GM12874 (cell line): ENCODE measurements at regions not wholly inside any gene's neighbourhood (a gene's known extent, or its start where the extent isn't known, plus 50 kb on each side); places are given as distances from the start of the nearest gene placed in this dataset.

Experiments used
- TF ChIP-seq, protein P1 (sequence below): IDR thresholded peaks from 2 replicates; pipeline ENCODE4 v1.5.1; 2011; ENCODE audit warnings: low read depth, mild to moderate bottlenecking, control low read depth, low read length, moderate library complexity; ENCODE audit not compliant: insufficient read depth

DNA sequence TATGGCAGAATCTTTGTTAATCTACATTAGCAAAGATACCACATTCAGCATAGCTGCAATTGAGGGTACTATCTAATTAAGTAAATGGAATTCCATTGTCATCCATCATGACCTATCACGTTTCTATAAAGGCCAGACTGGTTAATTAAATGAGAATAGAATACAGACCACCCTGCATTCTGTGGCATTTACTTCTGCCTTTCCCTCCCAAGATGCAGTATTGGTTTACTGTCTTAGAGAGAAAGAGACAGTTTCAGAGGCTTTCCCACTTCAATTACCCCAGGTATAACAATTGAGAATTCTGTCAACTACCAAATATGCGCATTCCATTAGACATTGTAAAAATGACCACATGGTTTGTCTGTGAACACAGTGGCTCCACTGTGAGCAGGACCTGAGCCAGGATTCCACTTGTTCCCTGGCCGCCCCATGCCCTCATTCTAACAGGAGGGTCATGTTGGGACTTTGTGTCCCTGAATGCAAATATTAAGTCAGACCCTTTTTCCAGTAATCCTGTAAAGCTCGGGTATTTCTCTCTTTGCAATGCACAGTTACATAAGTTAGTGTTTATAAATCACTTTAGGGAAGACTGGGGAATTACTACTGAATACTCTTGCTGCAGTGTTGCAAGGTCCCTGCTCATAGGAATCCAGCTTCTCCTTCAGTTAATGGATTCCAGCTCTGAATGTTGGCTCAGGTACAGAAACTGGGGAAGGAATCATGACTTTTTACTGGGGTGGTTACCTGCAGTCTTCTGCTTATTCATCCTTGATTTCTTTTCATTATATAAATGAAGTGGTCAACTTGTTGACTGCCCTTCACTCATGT, 261.0 kb downstream of the PDGFC start:
- TF ChIP-seq, protein P1, sequence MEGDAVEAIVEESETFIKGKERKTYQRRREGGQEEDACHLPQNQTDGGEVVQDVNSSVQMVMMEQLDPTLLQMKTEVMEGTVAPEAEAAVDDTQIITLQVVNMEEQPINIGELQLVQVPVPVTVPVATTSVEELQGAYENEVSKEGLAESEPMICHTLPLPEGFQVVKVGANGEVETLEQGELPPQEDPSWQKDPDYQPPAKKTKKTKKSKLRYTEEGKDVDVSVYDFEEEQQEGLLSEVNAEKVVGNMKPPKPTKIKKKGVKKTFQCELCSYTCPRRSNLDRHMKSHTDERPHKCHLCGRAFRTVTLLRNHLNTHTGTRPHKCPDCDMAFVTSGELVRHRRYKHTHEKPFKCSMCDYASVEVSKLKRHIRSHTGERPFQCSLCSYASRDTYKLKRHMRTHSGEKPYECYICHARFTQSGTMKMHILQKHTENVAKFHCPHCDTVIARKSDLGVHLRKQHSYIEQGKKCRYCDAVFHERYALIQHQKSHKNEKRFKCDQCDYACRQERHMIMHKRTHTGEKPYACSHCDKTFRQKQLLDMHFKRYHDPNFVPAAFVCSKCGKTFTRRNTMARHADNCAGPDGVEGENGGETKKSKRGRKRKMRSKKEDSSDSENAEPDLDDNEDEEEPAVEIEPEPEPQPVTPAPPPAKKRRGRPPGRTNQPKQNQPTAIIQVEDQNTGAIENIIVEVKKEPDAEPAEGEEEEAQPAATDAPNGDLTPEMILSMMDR: no peak

DNA sequence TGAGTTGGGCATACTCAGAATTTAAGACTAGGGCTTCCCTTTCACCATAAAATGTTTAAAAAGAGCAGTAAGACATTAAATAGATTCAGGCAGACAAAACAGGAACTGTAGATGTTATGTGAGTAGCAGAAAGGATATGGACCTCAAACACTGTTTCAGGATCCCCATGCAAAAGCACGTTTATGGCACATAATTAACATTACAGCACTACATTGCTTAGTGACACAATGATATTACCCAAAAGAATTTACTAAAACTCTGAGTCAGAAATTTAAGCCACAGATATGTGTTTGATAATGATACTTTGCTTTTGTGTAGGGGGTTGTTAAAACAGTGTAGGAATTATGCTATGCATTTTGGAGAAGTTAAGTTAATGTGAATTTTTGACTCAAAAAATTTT, 266.3 kb downstream of the PDGFC start:
- TF ChIP-seq, protein P1: no peak

DNA sequence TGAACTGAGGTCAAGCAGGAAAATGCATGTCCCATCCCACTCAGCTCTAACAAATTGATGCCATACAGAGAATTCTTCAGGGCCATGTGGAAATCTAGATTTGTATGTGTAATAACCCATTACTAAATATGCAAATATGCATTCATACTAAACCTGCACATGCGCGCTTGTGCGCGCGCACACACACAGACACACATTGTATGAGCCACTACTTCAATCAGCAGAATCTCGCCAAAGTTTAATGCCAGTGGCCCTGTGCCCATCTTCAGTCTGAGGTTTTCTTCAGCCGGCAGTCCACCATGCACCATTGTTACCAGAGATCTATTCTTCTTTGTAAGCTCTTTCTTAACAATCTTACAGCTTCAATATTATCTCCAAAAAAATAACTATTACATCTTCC, 276.4 kb downstream of the PDGFC start:
- TF ChIP-seq, protein P1: no peak

DNA sequence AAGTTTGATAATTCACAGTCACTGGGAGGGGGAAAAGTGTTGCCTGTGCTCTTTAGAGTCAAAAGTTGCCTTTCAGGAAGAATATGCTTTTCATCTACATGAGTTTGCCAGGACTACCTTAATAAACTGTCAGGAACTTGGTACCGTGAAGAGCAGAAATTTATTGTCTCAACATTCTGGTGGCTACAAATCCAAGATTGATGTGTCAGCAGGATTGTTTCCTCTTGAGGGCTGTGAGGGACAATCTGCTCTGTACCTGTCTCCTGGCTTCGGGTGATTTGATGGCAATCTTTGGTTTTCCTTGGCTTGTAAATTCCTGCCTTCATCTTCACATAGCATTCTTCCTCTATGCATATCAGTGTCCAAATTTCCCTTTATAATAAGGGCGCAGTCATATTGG, 277.2 kb downstream of the PDGFC start:
- TF ChIP-seq, protein P1: no peak

DNA sequence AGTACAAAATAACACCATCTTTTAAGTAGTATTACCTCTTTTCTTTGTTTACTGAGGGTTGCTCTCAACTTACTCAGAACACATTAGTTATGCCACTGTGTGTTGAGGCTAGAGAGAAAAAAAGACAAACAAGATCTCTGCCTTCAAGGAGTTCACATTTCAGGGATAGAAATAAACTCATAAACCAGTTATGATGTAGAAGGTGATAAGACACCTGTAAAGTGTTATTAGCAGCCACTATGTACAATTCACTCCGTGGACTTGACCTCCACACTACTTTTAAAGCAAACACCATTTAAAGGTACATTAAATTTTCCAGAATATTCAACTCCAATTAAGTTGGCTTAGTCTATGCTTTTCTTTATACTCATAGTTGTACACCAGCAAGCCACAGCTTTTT, 278.0 kb downstream of the PDGFC start:
- TF ChIP-seq, protein P1: no peak

DNA sequence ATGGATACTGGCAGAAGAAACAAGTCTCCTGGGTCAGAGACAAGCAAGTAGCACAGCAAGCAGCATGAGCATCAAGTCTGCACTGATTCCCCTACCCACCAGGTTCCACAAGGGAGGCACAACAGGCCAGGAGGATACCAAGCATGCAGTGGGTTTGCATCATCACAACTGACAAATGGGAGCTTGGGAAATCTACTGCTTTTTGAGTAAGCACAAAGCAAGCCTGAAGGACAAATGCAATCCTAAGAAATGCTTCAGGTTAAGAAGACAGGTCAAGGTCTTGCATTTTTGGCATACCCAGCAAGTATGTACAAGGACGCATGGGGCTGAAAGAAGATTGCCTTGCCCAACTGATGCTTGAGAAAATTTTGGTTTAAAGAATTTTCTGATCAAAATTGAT, 279.6 kb downstream of the PDGFC start:
- TF ChIP-seq, protein P1: no peak

DNA sequence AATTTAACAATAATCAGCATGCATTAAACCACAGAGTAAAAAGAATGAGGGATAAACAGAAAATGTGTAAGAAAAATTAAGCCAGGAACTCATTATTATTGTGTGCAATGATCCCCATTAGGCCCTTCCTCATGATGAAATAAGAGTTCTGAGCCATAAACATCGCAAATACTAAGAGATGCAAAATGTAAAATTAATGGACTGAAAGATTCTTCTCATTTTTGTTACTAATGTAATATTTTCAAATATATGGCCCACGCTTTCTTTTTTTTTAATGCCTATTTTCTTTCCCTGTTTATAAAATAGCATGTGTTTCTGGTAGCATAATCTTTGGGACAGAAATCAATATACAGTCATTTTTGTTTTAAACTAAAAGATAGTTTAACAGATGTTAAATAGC, 281.0 kb downstream of the PDGFC start:
- TF ChIP-seq, protein P1: no peak
